GM12865 (cell line): ENCODE measurements at regions not wholly inside any gene's neighbourhood (a gene's known extent, or its start where the extent isn't known, plus 50 kb on each side); places are given as distances from the start of the nearest gene placed in this dataset.

Source experiments
- DNase-seq: peaks from one replicate; pipeline ENCODE4 v3.0.0; 2010; ENCODE audit warnings: low read depth
- H3K4me3 ChIP-seq: 2 replicates; pipeline ENCODE4 v1.5.1; 2011; ENCODE audit warnings: mild to moderate bottlenecking, low read depth, low read length, control low read depth
- CTCF ChIP-seq: IDR thresholded peaks from 2 replicates; pipeline ENCODE4 v1.5.1; 2011; ENCODE audit warnings: low read length, control low read depth, low read depth, inconsistent platforms; ENCODE audit not compliant: insufficient read depth; ENCODE audit errors: missing control alignments

GRCh38 chr6:87995461-87995860 is 52.2 kb upstream of the SPACA1 start:
- DNase-seq: no peak
- no peak overlapping the region for H3K4me3 ChIP-seq
- no peak for TF ChIP-seq CTCF

- no peak overlapping the region for H3K4me3 ChIP-seq
- TF ChIP-seq CTCF: no peak
- DNase-seq: no peak
These were observed 54.3 kb upstream of the SPACA1 start for GRCh38 chr6:87993356-87993755.

- no peak for TF ChIP-seq CTCF
- H3K4me3 ChIP-seq: no peak overlapping the region
- no peak for DNase-seq
These were observed 56.8 kb upstream of the SPACA1 start for GRCh38 chr6:87990871-87991270.

GRCh38 chr6:87982134-87982533 is 65.5 kb upstream of the SPACA1 start:
- no peak overlapping the region for H3K4me3 ChIP-seq
- DNase-seq: no peak
- TF ChIP-seq CTCF: no peak

- no peak for TF ChIP-seq CTCF
- no peak overlapping the region for H3K4me3 ChIP-seq
- no peak for DNase-seq
These were observed 67.9 kb upstream of the SPACA1 start for GRCh38 chr6:87979737-87980136.

GRCh38 chr6:87976616-87977015 is 71.0 kb upstream of the SPACA1 start:
- no peak overlapping the region for H3K4me3 ChIP-seq
- no peak for TF ChIP-seq CTCF
- DNase-seq: no peak

GRCh38 chr6:87975561-87975960 is 72.1 kb upstream of the SPACA1 start:
- H3K4me3 ChIP-seq: no peak overlapping the region
- TF ChIP-seq CTCF: no peak
- no peak for DNase-seq
